GM23248 (cell line): ENCODE measurements at regions not wholly inside any gene's neighbourhood (a gene's known extent, or its start where the extent isn't known, plus 50 kb on each side); places are given as distances from the start of the nearest gene placed in this dataset.
A peak's percentile ranks its signal among the peaks of the same experiment; 100 is the strongest.

Experiments used
- DNase-seq: peaks from one replicate; pipeline ENCODE4 v3.0.0-alpha.2; 2015
- H2AFZ ChIP-seq: fragments of 200-600 bp; sonication (generic); 2 replicates; pipeline ENCODE4 v1.6.1; 2016; ENCODE audit warnings: antibody characterized with exemption
- H3F3A ChIP-seq: fragments of 200-600 bp; sonication (generic); 2 replicates; pipeline ENCODE4 v1.6.1; 2016; ENCODE audit warnings: mild to moderate bottlenecking, antibody characterized with exemption, mixed run types; ENCODE audit not compliant: insufficient read depth
- H3K27ac ChIP-seq: fragments of 200-600 bp; sonication (generic); 2 replicates; pipeline ENCODE4 v1.5.1; 2016; ENCODE audit warnings: mild to moderate bottlenecking
- H3K27me3 ChIP-seq: fragments of 200-600 bp; sonication (generic); replicated peaks from 2 replicates; pipeline ENCODE4 v1.6.1; 2016; ENCODE audit warnings: mild to moderate bottlenecking; ENCODE audit not compliant: insufficient read depth
- H3K36me3 ChIP-seq: fragments of 200-600 bp; sonication (generic); 2 replicates; pipeline ENCODE4 v1.6.1; 2016; ENCODE audit warnings: low read depth, mild to moderate bottlenecking
- H3K4me1 ChIP-seq: fragments of 200-600 bp; sonication (generic); 2 replicates; pipeline ENCODE4 v1.6.1; 2016; ENCODE audit warnings: mild to moderate bottlenecking; ENCODE audit not compliant: insufficient read depth
- H3K4me2 ChIP-seq: fragments of 200-600 bp; sonication (generic); one replicate; pipeline ENCODE4 v1.6.1; 2016; ENCODE audit warnings: mild to moderate bottlenecking; ENCODE audit not compliant: unreplicated experiment
- H3K4me3 ChIP-seq: fragments of 200-600 bp; sonication (generic); 2 replicates; pipeline ENCODE4 v1.5.1; 2016; ENCODE audit warnings: mild to moderate bottlenecking
- H3K79me2 ChIP-seq: fragments of 200-600 bp; sonication (generic); 2 replicates; pipeline ENCODE4 v1.6.1; 2016; ENCODE audit warnings: mild to moderate bottlenecking; ENCODE audit not compliant: insufficient read depth
- H3K9ac ChIP-seq: fragments of 200-600 bp; sonication (generic); 2 replicates; pipeline ENCODE4 v1.6.1; 2016; ENCODE audit warnings: mild to moderate bottlenecking
- H3K9me2 ChIP-seq: fragments of 200-600 bp; sonication (generic); 2 replicates; pipeline ENCODE4 v1.6.1; 2016; ENCODE audit warnings: mixed run types, mild to moderate bottlenecking, moderate library complexity; ENCODE audit not compliant: insufficient read depth
- H3K9me3 ChIP-seq: fragments of 200-600 bp; sonication (generic); one replicate; pipeline ENCODE4 v1.6.1; 2017; ENCODE audit warnings: low read depth
- H4K20me1 ChIP-seq: fragments of 200-600 bp; sonication (generic); 2 replicates; pipeline ENCODE4 v1.6.0; 2016; ENCODE audit not compliant: insufficient read depth
- EZH2 ChIP-seq: fragments of 200-600 bp; sonication (generic); IDR thresholded peaks from 2 replicates; pipeline ENCODE4 v1.6.1; 2018; ENCODE audit warnings: antibody characterized with exemption, mild to moderate bottlenecking; ENCODE audit not compliant: insufficient read depth, poor library complexity, severe bottlenecking
- EZH2phosphoT487 ChIP-seq: fragments of 200-600 bp; sonication (generic); IDR thresholded peaks from 2 replicates; pipeline ENCODE4 v1.6.1; 2018; ENCODE audit warnings: antibody characterized with exemption, moderate library complexity, mild to moderate bottlenecking, low read depth; ENCODE audit not compliant: insufficient read depth
- WGBS, 2 experiments: methylation state at CpG; one replicate each; pipeline ENCODE4 v1.1.6; 2015 to 2017; ENCODE audit warnings: low lambda C conversion rate in 2 of 2, low coverage in 1 of 2; ENCODE audit errors: missing lambda C conversion rate in 2 of 2; 5-methylcytosine and 5-hydroxymethylcytosine counted together
- in situ Hi-C: fragments of 300-500 bp; cut with MboI; formaldehyde crosslinking; loops from 2 replicates; pipeline ENCODE4 v1.15.0; 2020

- Histone ChIP-seq H3K4me1 (peaks cover 1% of the 10 kb centered on the region), H3K4me3 (no peak overlapping the region), H3K9me2 (no peaks in the 10 kb centered on the region), H3K27me3 (no peaks in the 10 kb centered on the region), H3K36me3 (no peaks in the 10 kb centered on the region), H2AFZ (no peak overlapping the region), H3K9ac (no peak overlapping the region), H3K4me2 (no peak overlapping the region), H3K79me2 (no peaks in the 10 kb centered on the region), H4K20me1 (no peaks in the 10 kb centered on the region), H3K27ac (no peak overlapping the region), H3F3A (peaks cover 3% of the 10 kb centered on the region; the same call in 1 of the 2 replicates), H3K9me3 (no peaks in the 10 kb centered on the region)
- no peak for TF ChIP-seq EZH2phosphoT487
- TF ChIP-seq EZH2 = no peak
- 93 to 96% methylated on average over 1 of the region's 1 CpG for WGBS, 2 experiments
- no peak for DNase-seq
- in situ Hi-C loops = no loop called here
Measured at GRCh38 chr12:29067430-29067829, 81.6 kb upstream of the FAR2 start.

GRCh38 chr12:29070309-29070708 lies 78.8 kb upstream of the FAR2 start:
- Histone ChIP-seq H3K9me3 (no peaks in the 10 kb centered on the region), H3K4me2 (no peak overlapping the region), H3K4me3 (no peak overlapping the region), H3K9ac (no peak overlapping the region), H3K4me1 (peaks cover 9% of the 10 kb centered on the region), H3K79me2 (no peaks in the 10 kb centered on the region), H3K36me3 (no peaks in the 10 kb centered on the region), H3K9me2 (no peaks in the 10 kb centered on the region), H2AFZ (no peak overlapping the region), H3F3A (peaks cover 12% of the 10 kb centered on the region), H3K27me3 (no peaks in the 10 kb centered on the region), H4K20me1 (no peaks in the 10 kb centered on the region), H3K27ac (no peak overlapping the region)
- TF ChIP-seq EZH2 (no peak), EZH2phosphoT487 (no peak)
- in situ Hi-C loops = no loop called here
- no peak for DNase-seq
- WGBS, 2 experiments = 0 to 4% methylated on average over 1 of the region's 1 CpG

- TF ChIP-seq EZH2 (no peak), EZH2phosphoT487 (no peak)
- Histone ChIP-seq H3K4me3 (no peak overlapping the region), H3F3A (peaks cover 12% of the 10 kb centered on the region), H3K4me2 (no peak overlapping the region), H3K36me3 (no peaks in the 10 kb centered on the region), H3K27ac (no peak overlapping the region), H3K9me3 (no peaks in the 10 kb centered on the region), H3K79me2 (no peaks in the 10 kb centered on the region), H2AFZ (no peak overlapping the region), H4K20me1 (no peaks in the 10 kb centered on the region), H3K27me3 (no peaks in the 10 kb centered on the region), H3K9me2 (no peaks in the 10 kb centered on the region), H3K4me1 (peaks cover 9% of the 10 kb centered on the region), H3K9ac (no peak overlapping the region)
- DNase-seq = no peak
- in situ Hi-C loops = no loop called here
Measured at GRCh38 chr12:29071099-29071498, 78.0 kb upstream of the FAR2 start.

- H2AFZ ChIP-seq = no peak overlapping the region
- no peak overlapping the region for H3K4me2 ChIP-seq
- peaks cover 12% of the 10 kb centered on the region for H3F3A ChIP-seq
- no peaks in the 10 kb centered on the region for H3K36me3 ChIP-seq
- H3K9ac ChIP-seq = no peak overlapping the region
- H3K9me2 ChIP-seq = no peaks in the 10 kb centered on the region
- no peaks in the 10 kb centered on the region for H3K27me3 ChIP-seq
- in situ Hi-C loops = no loop called here
- peak; percentile 66 for DNase-seq
- peaks cover 9% of the 10 kb centered on the region for H3K4me1 ChIP-seq
- H3K79me2 ChIP-seq = no peaks in the 10 kb centered on the region
- WGBS, 2 experiments = 91 to 100% methylated on average over 1 of the region's 1 CpG
- H3K4me3 ChIP-seq = no peak overlapping the region
- TF ChIP-seq EZH2 (no peak), EZH2phosphoT487 (no peak)
- no peaks in the 10 kb centered on the region for H3K9me3 ChIP-seq
- H3K27ac ChIP-seq = no peak overlapping the region
- no peaks in the 10 kb centered on the region for H4K20me1 ChIP-seq
Measured at GRCh38 chr12:29072631-29073030, 76.4 kb upstream of the FAR2 start.

GRCh38 chr12:29073631-29074239 lies 75.3 kb upstream of the FAR2 start:
- WGBS, 2 experiments = 33% methylated on average over 3 of the region's 3 CpGs
- no peak overlapping the region for H3K27ac ChIP-seq
- no peak overlapping the region for H2AFZ ChIP-seq
- no peaks in the 10 kb centered on the region for H3K9me3 ChIP-seq
- peaks cover 9% of the 10 kb centered on the region for H3K4me1 ChIP-seq
- no peaks in the 10 kb centered on the region for H4K20me1 ChIP-seq
- H3F3A ChIP-seq = peaks cover 12% of the 10 kb centered on the region
- H3K79me2 ChIP-seq = no peaks in the 10 kb centered on the region
- TF ChIP-seq EZH2 (no peak), EZH2phosphoT487 (no peak)
- in situ Hi-C loops = no loop called here
- DNase-seq = peak; percentile 76
- H3K27me3 ChIP-seq = no peaks in the 10 kb centered on the region
- no peak overlapping the region for H3K9ac ChIP-seq
- H3K9me2 ChIP-seq = no peaks in the 10 kb centered on the region
- no peaks in the 10 kb centered on the region for H3K36me3 ChIP-seq
- no peak overlapping the region for H3K4me2 ChIP-seq
- no peak overlapping the region for H3K4me3 ChIP-seq
